ENCODE measurements at regions not wholly inside any gene's neighbourhood (a gene's known extent, or its start where the extent isn't known, plus 50 kb on each side); places are given as distances from the start of the nearest gene placed in this dataset.

DNA sequence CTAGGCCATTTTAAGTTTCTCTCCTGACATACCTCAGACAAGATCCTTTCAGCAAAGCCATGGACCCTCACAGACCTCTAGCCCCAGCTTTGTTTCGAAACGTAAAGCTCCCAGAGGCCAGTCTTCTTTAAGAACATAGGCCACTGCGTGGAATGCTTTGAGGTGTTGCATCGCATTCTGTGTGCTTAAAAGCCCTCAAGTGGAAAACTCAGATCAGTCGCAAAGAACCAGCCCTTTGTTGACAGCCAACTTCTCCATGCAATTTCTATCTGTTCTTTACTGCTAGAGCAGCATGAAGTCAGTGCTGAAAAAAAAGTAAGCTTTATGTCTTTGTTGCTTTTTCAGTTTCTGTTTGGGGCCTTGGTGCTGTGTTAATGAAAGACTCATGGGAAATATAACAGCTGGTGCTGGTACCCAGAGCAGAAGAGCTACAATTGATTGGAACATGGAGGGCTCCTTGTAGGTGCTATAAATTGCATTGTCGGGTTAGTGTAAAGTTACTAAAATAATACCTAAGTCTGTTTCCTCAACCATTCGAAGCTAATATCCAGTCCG, 142.6 kb downstream of the MAP3K7 start:
- no peak for TF ChIP-seq CTCF (conservative IDR thresholded peaks at IDR 0.05 in 1 of 2, IDR thresholded peaks at IDR 0.05 in 1 of 2; ENCODE audit: extremely low read depth in 1 of 2, insufficient read depth in 1 of 2, low read depth in 1 of 2, low read length in 2 of 2)
- TF ChIP-seq EZH2 (IDR thresholded peaks at IDR 0.05; ENCODE audit: borderline replicate concordance, low read length): no peak

Data from mammary epithelial cell (primary cell).